Central memory CD4-positive, alpha-beta T cell (primary cell): ENCODE measurements at regions not wholly inside any gene's neighbourhood (a gene's known extent, or its start where the extent isn't known, plus 50 kb on each side); places are given as distances from the start of the nearest gene placed in this dataset.

Source experiments
- DNase-seq: peaks from one replicate; pipeline ENCODE4 v3.0.0; 2022

- no peak for DNase-seq
Measured at GRCh38 chr1:168920456-168921094, 185.9 kb upstream of the ATP1B1 start.

GRCh38 chr1:168921629-168922028, 184.9 kb upstream of the ATP1B1 start:
- no peak for DNase-seq

- no peak for DNase-seq
Measured at GRCh38 chr1:168923521-168924136, 182.9 kb upstream of the ATP1B1 start.

GRCh38 chr1:168924976-168925375, 181.5 kb upstream of the ATP1B1 start:
- no peak for DNase-seq

- no peak for DNase-seq
Measured at GRCh38 chr1:168926236-168926635, 180.3 kb upstream of the ATP1B1 start.

GRCh38 chr1:168932539-168932938, 174.0 kb upstream of the ATP1B1 start:
- DNase-seq = no peak

- DNase-seq = no peak
Measured at GRCh38 chr1:168933141-168933805, 173.2 kb upstream of the ATP1B1 start.

- DNase-seq = no peak
Measured at GRCh38 chr1:168939110-168939946, 167.2 kb upstream of the ATP1B1 start.

- DNase-seq = no peak
Measured at GRCh38 chr1:168939947-168940223, 166.6 kb upstream of the ATP1B1 start.

GRCh38 chr1:168941640-168942039, 164.8 kb upstream of the ATP1B1 start:
- no peak for DNase-seq

- DNase-seq = no peak
Measured at GRCh38 chr1:168942165-168942564, 164.3 kb upstream of the ATP1B1 start.

- no peak for DNase-seq
Measured at GRCh38 chr1:168945870-168946269, 160.6 kb upstream of the ATP1B1 start.

GRCh38 chr1:168947041-168947440, 159.4 kb upstream of the ATP1B1 start:
- DNase-seq = no peak

GRCh38 chr1:168949672-168950071, 156.8 kb upstream of the ATP1B1 start:
- no peak for DNase-seq

- DNase-seq = no peak
Measured at GRCh38 chr1:168957818-168958217, 148.7 kb upstream of the ATP1B1 start.

GRCh38 chr1:168958562-168959289, 147.8 kb upstream of the ATP1B1 start:
- no peak for DNase-seq

GRCh38 chr1:168959382-168959781, 147.1 kb upstream of the ATP1B1 start:
- no peak for DNase-seq

- DNase-seq = no peak
Measured at GRCh38 chr1:168960114-168960513, 146.4 kb upstream of the ATP1B1 start.

- DNase-seq = no peak
Measured at GRCh38 chr1:168960595-168960994, 145.9 kb upstream of the ATP1B1 start.

- DNase-seq = no peak
Measured at GRCh38 chr1:168963601-168964000, 142.9 kb upstream of the ATP1B1 start.

- DNase-seq = no peak
Measured at GRCh38 chr1:168964478-168964877, 142.0 kb upstream of the ATP1B1 start.

GRCh38 chr1:168966217-168966616, 140.3 kb upstream of the ATP1B1 start:
- DNase-seq = no peak

GRCh38 chr1:168966636-168967035, 139.9 kb upstream of the ATP1B1 start:
- DNase-seq = no peak
